B cell (primary cell): ENCODE measurements at regions not wholly inside any gene's neighbourhood (a gene's known extent, or its start where the extent isn't known, plus 50 kb on each side); places are given as distances from the start of the nearest gene placed in this dataset.
"Not testable (repeated sequence)": the region's sequence is repeated elsewhere in the genome, so short reads cannot be mapped to it uniquely, and the experiment has no call there.

Source experiments
- ATAC-seq: fragments of 200-7000 bp; cut with Tn5 transposase; one replicate; pipeline ENCODE4 v1.10.0; 2021; ENCODE audit warnings: low read depth, mild to moderate bottlenecking, moderate number of reproducible peaks, moderate library complexity
- CTCF ChIA-PET: fragments of 350-600 bp; sonication (Branson Sonifier 250); formaldehyde crosslinking; loops from one replicate; lab custom pipeline; 2021; ENCODE audit warnings: antibody characterized with exemption, inconsistent platforms; lab: Charles Lee
- POLR2A ChIA-PET: fragments of 350-600 bp; sonication (Branson Sonifier 250); formaldehyde crosslinking; loops from one replicate; lab custom pipeline; 2021; ENCODE audit warnings: antibody characterized with exemption; lab: Charles Lee
- DNase-seq: peaks from one replicate; pipeline ENCODE4 v3.0.0; 2013
- H2AFZ ChIP-seq: 2 replicates; pipeline ENCODE4 v1.6.1; 2012; ENCODE audit warnings: mild to moderate bottlenecking, low read depth, low read length; ENCODE audit not compliant: insufficient read depth, poor library complexity, severe bottlenecking
- H3K27ac ChIP-seq, 2 donors: 1 replicate in 1 of 2; 2 replicates in 1 of 2; pipeline ENCODE4 v1.5.1; 2012 to 2013; ENCODE audit warnings: low read length in 2 of 2, mild to moderate bottlenecking in 2 of 2, moderate library complexity in 1 of 2
- H3K27me3 ChIP-seq, 4 experiments: fragments of 200-600 bp in 1 of 4; sonication (generic) in 1 of 4; replicated peaks in 1 of 4; 1 replicate in 2 of 4; 2 replicates in 2 of 4; pipeline versions ENCODE4 v1.6.1 to v1.7.0; 2013 to 2016; ENCODE audit warnings: low read length in 3 of 4, mild to moderate bottlenecking in 2 of 4, mixed read lengths in 1 of 4, moderate library complexity in 1 of 4; ENCODE audit not compliant: insufficient read depth in 4 of 4, control insufficient read depth in 3 of 4; ENCODE audit errors: control extremely low read depth in 1 of 4
- H3K36me3 ChIP-seq, 2 experiments: replicated peaks in 1 of 2; 1 replicate in 1 of 2; 2 replicates in 1 of 2; pipeline versions ENCODE4 v1.6.1 to v1.7.1; 2013; ENCODE audit warnings: low read length in 1 of 2; ENCODE audit not compliant: insufficient read depth in 2 of 2, control insufficient read depth in 1 of 2; ENCODE audit errors: control extremely low read depth in 1 of 2, extremely low read depth in 1 of 2
- H3K4me1 ChIP-seq, 2 donors: fragments of 200-600 bp in 1 of 2; sonication (generic) in 1 of 2; 1 replicate in 1 of 2; 2 replicates in 1 of 2; pipeline versions ENCODE4 v1.5.1 to v1.6.1; 2013 to 2017; ENCODE audit warnings: low read length in 2 of 2; ENCODE audit not compliant: control insufficient read depth in 2 of 2, insufficient read depth in 2 of 2
- H3K4me2 ChIP-seq: replicated peaks from 2 replicates; pipeline ENCODE3; 2012; ENCODE audit warnings: mild to moderate bottlenecking, low read depth, low read length; ENCODE audit not compliant: poor library complexity, severe bottlenecking
- H3K4me3 ChIP-seq, 5 experiments: fragments of 200-600 bp in 1 of 5; sonication (generic) in 1 of 5; 1 replicate in 3 of 5; 2 replicates in 2 of 5; pipeline versions ENCODE4 v1.5.1 to v1.7.0; 2011 to 2016; ENCODE audit warnings: low read length in 4 of 5, mild to moderate bottlenecking in 4 of 5, low read depth in 2 of 5, control low read depth in 1 of 5, moderate library complexity in 1 of 5; ENCODE audit not compliant: insufficient read depth in 1 of 5; ENCODE audit errors: control extremely low read depth in 1 of 5, extremely low read depth in 1 of 5
- H3K79me2 ChIP-seq: fragments of 200-600 bp; sonication (generic); one replicate; pipeline ENCODE4 v1.6.0; 2016; ENCODE audit warnings: low read length; ENCODE audit not compliant: control insufficient read depth, insufficient read depth
- H3K9ac ChIP-seq: fragments of 200-600 bp; sonication (generic); 2 replicates; pipeline ENCODE4 v1.6.1; 2017; ENCODE audit warnings: mild to moderate bottlenecking, low read length, moderate library complexity
- H3K9me3 ChIP-seq, 3 donors: one replicate each; pipeline versions ENCODE4 v1.6.1 to v1.7.1; 2013; ENCODE audit warnings: low read length in 2 of 3; ENCODE audit not compliant: control insufficient read depth in 2 of 3, insufficient read depth in 1 of 3; ENCODE audit errors: control extremely low read depth in 1 of 3
- H4K20me1 ChIP-seq: 2 replicates; pipeline ENCODE4 v1.6.0; 2012; ENCODE audit warnings: mild to moderate bottlenecking, low read length; ENCODE audit not compliant: insufficient read depth, control insufficient read depth, poor library complexity, severe bottlenecking
- H3K27ac Mint-ChIP-seq: one replicate; pipeline ENCODE4 v1.8.0; 2021; ENCODE audit warnings: mixed read lengths
- H3K27me3 Mint-ChIP-seq: one replicate; pipeline ENCODE4 v1.8.0; 2021; ENCODE audit warnings: mixed read lengths
- H3K4me1 Mint-ChIP-seq: one replicate; pipeline ENCODE4 v1.8.0; 2021; ENCODE audit warnings: mixed read lengths
- H3K4me3 Mint-ChIP-seq: one replicate; pipeline ENCODE4 v1.8.0; 2021; ENCODE audit warnings: mixed read lengths
- H3K9me3 Mint-ChIP-seq: one replicate; pipeline ENCODE4 v1.8.0; 2022; ENCODE audit warnings: mixed read lengths; ENCODE audit not compliant: insufficient read depth
- EZH2 ChIP-seq: IDR thresholded peaks from 2 replicates; pipeline ENCODE4 v1.6.1; 2012; ENCODE audit warnings: borderline replicate concordance, low read depth, mild to moderate bottlenecking, moderate library complexity, low read length; ENCODE audit not compliant: insufficient read depth, poor library complexity, severe bottlenecking
- WGBS: methylation state at CpG from one replicate; pipeline ENCODE4 v1.1.5; 2013; ENCODE audit warnings: missing lambda C conversion rate; ENCODE audit not compliant: insufficient coverage; 5-methylcytosine and 5-hydroxymethylcytosine counted together
- intact Hi-C: fragments of 100-400 bp; cut with micrococcal nuclease; formaldehyde crosslinking; loops from one replicate; pipeline ENCODE4 v1.10.0; 2022
- TF ChIP-seq, protein P1 (sequence below): fragments of 200-600 bp; IDR thresholded peaks from one replicate; pipeline ENCODE4 v1.8.0; 2022; ENCODE audit warnings: antibody characterized with exemption, mild to moderate bottlenecking

DNA sequence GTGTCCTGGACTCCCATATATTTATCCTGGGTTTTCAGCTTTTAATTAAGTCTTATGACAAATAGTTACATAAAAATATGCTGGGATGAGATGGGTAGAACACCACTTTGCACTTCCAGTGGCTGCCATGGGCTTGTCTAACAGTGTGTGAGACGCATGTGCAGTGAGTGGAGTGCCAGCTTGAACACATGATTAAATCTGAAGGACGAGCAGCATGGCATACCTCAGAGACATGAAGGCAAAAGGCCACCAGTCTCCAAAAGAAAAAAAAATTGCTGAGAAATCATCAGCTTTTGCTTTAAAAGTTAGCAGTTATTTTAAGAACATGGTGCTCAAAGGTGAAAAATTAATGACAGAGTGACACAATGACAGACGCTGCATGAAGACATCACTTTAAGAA, 139.0 kb upstream of the ADCY1 start:
- TF ChIP-seq, protein P1, sequence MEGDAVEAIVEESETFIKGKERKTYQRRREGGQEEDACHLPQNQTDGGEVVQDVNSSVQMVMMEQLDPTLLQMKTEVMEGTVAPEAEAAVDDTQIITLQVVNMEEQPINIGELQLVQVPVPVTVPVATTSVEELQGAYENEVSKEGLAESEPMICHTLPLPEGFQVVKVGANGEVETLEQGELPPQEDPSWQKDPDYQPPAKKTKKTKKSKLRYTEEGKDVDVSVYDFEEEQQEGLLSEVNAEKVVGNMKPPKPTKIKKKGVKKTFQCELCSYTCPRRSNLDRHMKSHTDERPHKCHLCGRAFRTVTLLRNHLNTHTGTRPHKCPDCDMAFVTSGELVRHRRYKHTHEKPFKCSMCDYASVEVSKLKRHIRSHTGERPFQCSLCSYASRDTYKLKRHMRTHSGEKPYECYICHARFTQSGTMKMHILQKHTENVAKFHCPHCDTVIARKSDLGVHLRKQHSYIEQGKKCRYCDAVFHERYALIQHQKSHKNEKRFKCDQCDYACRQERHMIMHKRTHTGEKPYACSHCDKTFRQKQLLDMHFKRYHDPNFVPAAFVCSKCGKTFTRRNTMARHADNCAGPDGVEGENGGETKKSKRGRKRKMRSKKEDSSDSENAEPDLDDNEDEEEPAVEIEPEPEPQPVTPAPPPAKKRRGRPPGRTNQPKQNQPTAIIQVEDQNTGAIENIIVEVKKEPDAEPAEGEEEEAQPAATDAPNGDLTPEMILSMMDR = no peak
- no peak for TF ChIP-seq EZH2
- intact Hi-C loops = no loop called here
- Histone ChIP-seq H2AFZ (no peak overlapping the region), H3K36me3 (no peaks in the 10 kb centered on the region), H3K9me3 (no peaks in the 10 kb centered on the region), H3K79me2 (no peaks in the 10 kb centered on the region), H3K4me3 (no peak overlapping the region), H4K20me1 (no peaks in the 10 kb centered on the region), H3K27me3 (no peaks in the 10 kb centered on the region), H3K9ac (no peak overlapping the region), H3K4me2 (no peak overlapping the region), H3K4me1 (no peaks in the 10 kb centered on the region), H3K27ac (no peak overlapping the region)
- H3K4me1 Mint-ChIP-seq = no peaks in the 10 kb centered on the region
- 94% methylated on average over 2 of the region's 3 CpGs for WGBS
- ATAC-seq (no peak), DNase-seq (no peak)
- no peaks in the 10 kb centered on the region for H3K9me3 Mint-ChIP-seq
- ChIA-PET CTCF (no interaction called here), POLR2A (no interaction called here)
- peaks cover 13% of the 10 kb centered on the region for H3K27me3 Mint-ChIP-seq
- H3K4me3 Mint-ChIP-seq = no peak overlapping the region
- no peak overlapping the region for H3K27ac Mint-ChIP-seq

DNA sequence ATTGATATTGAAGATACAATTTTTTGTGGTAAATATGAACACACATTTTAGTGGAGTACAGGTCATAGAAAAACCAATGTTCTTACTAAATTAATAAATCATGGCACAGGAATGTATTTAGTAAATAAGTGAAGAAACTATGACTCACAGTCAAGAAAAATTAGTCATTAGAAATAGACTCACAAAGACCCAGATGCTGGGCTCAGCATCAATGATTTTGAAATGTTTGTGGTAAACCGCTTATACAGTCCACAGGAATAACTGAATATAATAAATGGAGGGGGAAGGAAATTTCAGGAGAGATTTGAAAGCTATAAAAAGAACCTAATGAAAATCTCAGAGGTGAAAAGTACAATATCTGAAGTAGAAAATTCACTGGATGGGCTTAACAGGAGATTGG, 138.3 kb upstream of the ADCY1 start:
- no peaks in the 10 kb centered on the region for H3K4me1 ChIP-seq
- H3K9me3 ChIP-seq = no peaks in the 10 kb centered on the region
- no peak overlapping the region for H3K27ac ChIP-seq
- H3K79me2 ChIP-seq = no peaks in the 10 kb centered on the region
- H3K27me3 Mint-ChIP-seq = peaks cover 14% of the 10 kb centered on the region
- no peak for ATAC-seq
- no peaks in the 10 kb centered on the region for H3K27me3 ChIP-seq
- no peak overlapping the region for H2AFZ ChIP-seq
- CTCF ChIA-PET = no interaction called here
- H4K20me1 ChIP-seq = no peaks in the 10 kb centered on the region
- H3K27ac Mint-ChIP-seq = no peak overlapping the region
- WGBS = no CpG with 5 or more reads among the region's 1 CpG
- POLR2A ChIA-PET = no interaction called here
- DNase-seq = no peak
- no peaks in the 10 kb centered on the region for H3K9me3 Mint-ChIP-seq
- no peak overlapping the region for H3K4me3 Mint-ChIP-seq
- no peak overlapping the region for H3K9ac ChIP-seq
- no peak overlapping the region for H3K4me3 ChIP-seq
- intact Hi-C loops = no loop called here
- H3K4me1 Mint-ChIP-seq = no peaks in the 10 kb centered on the region
- TF ChIP-seq, protein P1 = no peak
- TF ChIP-seq EZH2 = no peak
- no peak overlapping the region for H3K4me2 ChIP-seq
- H3K36me3 ChIP-seq = no peaks in the 10 kb centered on the region

DNA sequence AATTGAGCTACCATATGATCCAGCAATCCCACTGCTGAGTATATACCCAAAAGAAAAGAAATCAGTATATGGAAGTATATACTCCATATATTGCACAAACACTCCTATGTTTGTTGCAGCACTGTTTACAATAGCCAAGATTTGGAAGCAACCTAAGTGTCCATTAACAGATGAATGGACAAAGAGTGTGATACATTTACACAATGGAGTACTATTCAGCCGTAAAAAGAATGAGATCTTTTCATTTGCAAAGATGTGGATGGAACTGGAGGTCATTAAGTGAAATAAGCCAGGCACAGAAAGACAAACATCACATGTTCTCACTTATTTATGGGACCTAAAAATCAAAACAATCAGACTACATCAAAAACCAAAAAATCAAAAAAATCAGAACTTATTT, 133.4 kb upstream of the ADCY1 start:
- H3K36me3 ChIP-seq, H3K27me3 ChIP-seq, H3K4me1 Mint-ChIP-seq, H3K79me2 ChIP-seq, ATAC-seq, H3K27ac Mint-ChIP-seq, H4K20me1 ChIP-seq, H3K4me1 ChIP-seq, H3K4me3 Mint-ChIP-seq, H3K9ac ChIP-seq, H3K4me3 ChIP-seq, intact Hi-C loops, H3K27ac ChIP-seq, CTCF ChIA-PET, DNase-seq, H2AFZ ChIP-seq, POLR2A ChIA-PET, H3K4me2 ChIP-seq, H3K9me3 ChIP-seq, H3K9me3 Mint-ChIP-seq: not testable (repeated sequence)
- H3K27me3 Mint-ChIP-seq = peaks cover 14% of the 10 kb centered on the region
- WGBS = no CpG with 5 or more reads among the region's 1 CpG
